ENCODE measurements at regions not wholly inside any gene's neighbourhood (a gene's known extent, or its start where the extent isn't known, plus 50 kb on each side); places are given as distances from the start of the nearest gene placed in this dataset.

DNA sequence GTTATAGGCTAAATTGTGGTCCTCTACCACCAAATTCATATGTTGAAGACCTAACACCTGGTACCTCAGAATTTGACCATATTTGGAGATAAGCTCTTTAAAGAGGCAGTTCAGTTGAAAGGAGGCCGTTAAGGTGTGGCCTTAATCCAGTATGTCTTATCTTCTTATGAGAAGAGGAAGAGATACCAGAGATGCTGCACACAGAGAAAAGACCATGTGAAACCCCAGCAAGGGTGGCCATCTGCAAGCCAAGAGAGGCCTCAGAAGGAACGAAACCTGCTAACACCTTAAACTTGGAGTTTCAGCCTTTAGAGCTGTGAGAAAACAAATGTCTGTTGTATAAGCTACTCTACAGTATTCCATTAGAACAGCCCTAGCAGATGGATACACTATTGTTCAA lies 528.1 kb upstream of the DCC start:
- DNase-seq (ENCODE audit: extremely low read depth in 1 of 4, low spot score in 3 of 4) (no peak), FAIRE-seq (no peak), ATAC-seq (no peak)
- no peaks in the 10 kb centered on the region; the same call in 1 of the 2 replicates for H3K9me3 ChIP-seq (replicated peaks; ENCODE audit: control insufficient read depth, insufficient read depth, low read depth, low read length)
- no peak overlapping the region for H3K4me3 ChIP-seq
- no peak overlapping the region for H3K27ac ChIP-seq (ENCODE audit: extremely low read depth, low read depth, low read length)
- no peaks in the 10 kb centered on the region for H3K27me3 ChIP-seq (ENCODE audit: control insufficient read depth in 2 of 2, insufficient read depth in 2 of 2, low read length in 2 of 2)
- no peak overlapping the region for H3K9ac ChIP-seq (ENCODE audit: insufficient read depth in 1 of 2, low read depth in 2 of 2, low read length in 2 of 2)
- no peaks in the 10 kb centered on the region for H4K20me1 ChIP-seq (replicated peaks; ENCODE audit: control insufficient read depth, insufficient read depth, low read length)
- ChIA-PET POLR2A (no interaction called here), CTCF (ENCODE audit: low intra/inter-chr PET ratio) (no interaction called here)
- no TSS peak for BruUV-seq (replicated peaks)
- in situ Hi-C loops (cut with MboI), result no loop called here
- intact Hi-C loops (cut with micrococcal nuclease), result no loop called here
- no peak overlapping the region for H3K4me2 ChIP-seq (ENCODE audit: insufficient read depth, low read length)
- H3K4me1 ChIP-seq (replicated peaks in 1 of 2; ENCODE audit: control insufficient read depth in 2 of 2, insufficient read depth in 2 of 2, low read length in 2 of 2), result no peaks in the 10 kb centered on the region
- 5% methylated on average over 2 of the region's 2 CpGs for WGBS (ENCODE audit: insufficient coverage, low coverage, missing lambda C conversion rate)
- TF ChIP-seq FOXJ3 (CRISPR knock-in tag; IDR thresholded peaks at IDR 0.05) (no peak), NUFIP1 (IDR thresholded peaks at IDR 0.05; ENCODE audit: partially characterized antibody) (no peak), NFIX (CRISPR knock-in tag; IDR thresholded peaks at IDR 0.05; ENCODE audit: low read depth) (no peak), ILF3 (IDR thresholded peaks at IDR 0.05; ENCODE audit: borderline replicate concordance) (no peak), PRPF4 (IDR thresholded peaks at IDR 0.05; ENCODE audit: insufficient read depth, low read depth, low read length, poor library complexity, severe bottlenecking) (no peak), FOSL1 (tag; conservative IDR thresholded peaks at IDR 0.05) (no peak), ZNF274 (IDR thresholded peaks at IDR 0.05; ENCODE audit: borderline replicate concordance, low read depth, low read length) (no peak), NFE2 (IDR thresholded peaks at IDR 0.05; ENCODE audit: low read depth) (no peak), ZNF444 (CRISPR knock-in tag; IDR thresholded peaks at IDR 0.05) (no peak), NBN (IDR thresholded peaks at IDR 0.05; ENCODE audit: low read depth) (no peak), FOXA1 (IDR thresholded peaks at IDR 0.05; ENCODE audit: borderline replicate concordance) (no peak), ELF1 (tag; IDR thresholded peaks at IDR 0.05) (no peak), THRAP3 (IDR thresholded peaks at IDR 0.05; ENCODE audit: borderline replicate concordance) (no peak)
- TF ChIP-seq, protein P1, sequence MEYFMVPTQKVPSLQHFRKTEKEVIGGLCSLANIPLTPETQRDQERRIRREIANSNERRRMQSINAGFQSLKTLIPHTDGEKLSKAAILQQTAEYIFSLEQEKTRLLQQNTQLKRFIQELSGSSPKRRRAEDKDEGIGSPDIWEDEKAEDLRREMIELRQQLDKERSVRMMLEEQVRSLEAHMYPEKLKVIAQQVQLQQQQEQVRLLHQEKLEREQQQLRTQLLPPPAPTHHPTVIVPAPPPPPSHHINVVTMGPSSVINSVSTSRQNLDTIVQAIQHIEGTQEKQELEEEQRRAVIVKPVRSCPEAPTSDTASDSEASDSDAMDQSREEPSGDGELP (CRISPR knock-in tag; IDR thresholded peaks at IDR 0.05; ENCODE audit: borderline replicate concordance), result no peak
- TF ChIP-seq, protein P2, sequence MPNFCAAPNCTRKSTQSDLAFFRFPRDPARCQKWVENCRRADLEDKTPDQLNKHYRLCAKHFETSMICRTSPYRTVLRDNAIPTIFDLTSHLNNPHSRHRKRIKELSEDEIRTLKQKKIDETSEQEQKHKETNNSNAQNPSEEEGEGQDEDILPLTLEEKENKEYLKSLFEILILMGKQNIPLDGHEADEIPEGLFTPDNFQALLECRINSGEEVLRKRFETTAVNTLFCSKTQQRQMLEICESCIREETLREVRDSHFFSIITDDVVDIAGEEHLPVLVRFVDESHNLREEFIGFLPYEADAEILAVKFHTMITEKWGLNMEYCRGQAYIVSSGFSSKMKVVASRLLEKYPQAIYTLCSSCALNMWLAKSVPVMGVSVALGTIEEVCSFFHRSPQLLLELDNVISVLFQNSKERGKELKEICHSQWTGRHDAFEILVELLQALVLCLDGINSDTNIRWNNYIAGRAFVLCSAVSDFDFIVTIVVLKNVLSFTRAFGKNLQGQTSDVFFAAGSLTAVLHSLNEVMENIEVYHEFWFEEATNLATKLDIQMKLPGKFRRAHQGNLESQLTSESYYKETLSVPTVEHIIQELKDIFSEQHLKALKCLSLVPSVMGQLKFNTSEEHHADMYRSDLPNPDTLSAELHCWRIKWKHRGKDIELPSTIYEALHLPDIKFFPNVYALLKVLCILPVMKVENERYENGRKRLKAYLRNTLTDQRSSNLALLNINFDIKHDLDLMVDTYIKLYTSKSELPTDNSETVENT (CRISPR knock-in tag; IDR thresholded peaks at IDR 0.05), result no peak
- no peaks in the 10 kb centered on the region for H3K79me2 ChIP-seq (ENCODE audit: control insufficient read depth, insufficient read depth, low read length)
- no peaks in the 10 kb centered on the region for H3K9me1 ChIP-seq (ENCODE audit: control insufficient read depth, insufficient read depth, low read length)
- no peak overlapping the region for H2AFZ ChIP-seq (ENCODE audit: low read depth, low read length)
- no peaks in the 10 kb centered on the region for H3K36me3 ChIP-seq (ENCODE audit: control insufficient read depth, insufficient read depth, low read length)

Measured in K562 (cell line).